OCI-LY1 (cell line): ENCODE measurements at regions not wholly inside any gene's neighbourhood (a gene's known extent, or its start where the extent isn't known, plus 50 kb on each side); places are given as distances from the start of the nearest gene placed in this dataset.

Experiments used
- H2AFZ ChIP-seq: fragments of 200-600 bp; sonication (generic), shearing (Covaris generic); 2 replicates; pipeline ENCODE4 v1.6.0; 2014; ENCODE audit warnings: antibody characterized with exemption, mild to moderate bottlenecking, low read length
- H3F3A ChIP-seq: fragments of 200-600 bp; sonication (generic), shearing (Covaris generic); 2 replicates; pipeline ENCODE4 v1.6.0; 2014; ENCODE audit warnings: mild to moderate bottlenecking, antibody characterized with exemption, low read length, moderate library complexity; ENCODE audit not compliant: insufficient read depth
- H3K27ac ChIP-seq: fragments of 200-600 bp; sonication (generic); 2 replicates; pipeline ENCODE4 v1.5.1; 2014; ENCODE audit warnings: low read length, mixed run types, mild to moderate bottlenecking, low read depth; ENCODE audit not compliant: poor library complexity, severe bottlenecking
- H3K27me3 ChIP-seq: fragments of 200-600 bp; sonication (generic); 2 replicates; pipeline ENCODE4 v1.6.0; 2014; ENCODE audit warnings: antibody characterized with exemption, mild to moderate bottlenecking, low read length, moderate library complexity; ENCODE audit not compliant: insufficient read depth
- H3K36me3 ChIP-seq: fragments of 200-600 bp; sonication (generic); 2 replicates; pipeline ENCODE4 v1.6.1; 2014; ENCODE audit warnings: mild to moderate bottlenecking, antibody characterized with exemption, low read length, moderate library complexity, mixed read lengths; ENCODE audit not compliant: insufficient read depth
- H3K4me1 ChIP-seq: fragments of 200-600 bp; sonication (generic); 2 replicates; pipeline ENCODE4 v1.5.1; 2014; ENCODE audit warnings: mild to moderate bottlenecking, low read length, moderate library complexity; ENCODE audit not compliant: insufficient read depth, severe bottlenecking
- H3K4me2 ChIP-seq: fragments of 200-600 bp; sonication (generic), shearing (Covaris generic); 2 replicates; pipeline ENCODE4 v1.6.1; 2014; ENCODE audit warnings: low read length
- H3K4me3 ChIP-seq: fragments of 200-600 bp; sonication (generic); 2 replicates; pipeline ENCODE4 v1.5.1; 2014; ENCODE audit warnings: low read length, low read depth, mild to moderate bottlenecking, mixed read lengths; ENCODE audit not compliant: poor library complexity, severe bottlenecking
- H3K79me2 ChIP-seq: fragments of 200-600 bp; shearing (Covaris generic); 2 replicates; pipeline ENCODE4 v1.6.1; 2016; ENCODE audit warnings: mixed run types, low read length, mixed read lengths; ENCODE audit not compliant: insufficient read depth
- H3K9ac ChIP-seq: fragments of 200-600 bp; sonication (generic), shearing (Covaris generic); 2 replicates; pipeline ENCODE4 v1.6.1; 2014; ENCODE audit warnings: mild to moderate bottlenecking, low read length, mixed read lengths
- H3K9me2 ChIP-seq: fragments of 200-600 bp; sonication (generic), shearing (Covaris generic); 2 replicates; pipeline ENCODE4 v1.6.1; 2014; ENCODE audit warnings: low read depth, mild to moderate bottlenecking, low read length, mixed read lengths
- H3K9me3 ChIP-seq: fragments of 200-600 bp; shearing (Covaris generic); 2 replicates; pipeline ENCODE4 v1.6.1; 2014; ENCODE audit warnings: low read length, mixed read lengths
- H4K20me1 ChIP-seq: fragments of 200-600 bp; sonication (generic), shearing (Covaris generic); 2 replicates; pipeline ENCODE4 v1.6.0; 2016; ENCODE audit warnings: mild to moderate bottlenecking, low read length; ENCODE audit not compliant: insufficient read depth
- EZH2 ChIP-seq: fragments of 200-600 bp; sonication (generic), shearing (Covaris generic); IDR thresholded peaks from 2 replicates; pipeline ENCODE4 v1.8.0; 2017; ENCODE audit warnings: borderline replicate concordance, mixed run types, mild to moderate bottlenecking, antibody characterized with exemption, low read length, moderate library complexity, mixed read lengths
- TF ChIP-seq, protein P1 (sequence below): fragments of 200-600 bp; sonication (generic), shearing (Covaris generic); IDR thresholded peaks from 2 replicates; pipeline ENCODE4 v1.5.1; 2017; ENCODE audit warnings: mild to moderate bottlenecking, antibody characterized with exemption, low read length, moderate library complexity, mixed read lengths

DNA sequence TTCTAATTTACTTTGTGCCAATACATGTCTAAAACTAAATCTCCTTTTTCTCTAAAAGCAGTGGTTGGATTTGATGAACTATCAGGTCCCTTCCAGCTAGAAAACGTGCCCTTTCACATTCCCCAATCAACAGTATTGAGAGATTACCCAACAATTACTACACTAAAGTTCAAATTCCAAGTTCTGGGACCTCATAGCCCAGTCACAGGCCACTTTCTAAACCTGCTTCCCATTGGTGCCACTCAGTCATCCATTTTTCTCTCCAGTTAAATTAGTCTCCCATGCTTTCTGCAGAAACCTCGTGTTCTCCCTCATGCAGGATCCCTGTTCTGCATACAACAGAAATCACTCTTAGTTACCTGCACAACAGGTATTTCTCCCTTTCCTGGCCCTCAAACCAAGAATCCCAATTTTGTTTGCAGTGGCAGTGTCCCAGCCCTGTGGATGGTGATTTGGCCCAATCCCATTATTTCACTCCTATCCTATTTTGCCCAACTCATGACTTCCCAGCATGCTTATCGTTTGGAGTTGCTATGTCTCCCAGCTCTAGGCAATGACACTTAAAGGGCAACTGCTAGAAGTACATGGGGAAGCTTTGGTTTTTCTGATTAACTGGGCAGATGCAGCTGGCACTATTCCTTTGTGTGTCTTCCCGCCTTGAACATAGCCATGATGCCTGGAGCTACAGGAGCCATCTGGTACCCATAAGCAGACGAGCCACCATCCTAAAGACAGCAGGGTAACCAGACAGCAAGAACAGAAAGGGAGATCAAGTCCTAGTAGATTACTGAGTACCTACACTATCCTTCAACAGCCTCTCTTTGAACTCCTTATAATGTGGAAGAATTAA lies 224.2 kb downstream of the MINAR1 start:
- no peaks in the 10 kb centered on the region for H3K9me3 ChIP-seq
- no peaks in the 10 kb centered on the region for H3K4me1 ChIP-seq
- no peaks in the 10 kb centered on the region for H3K36me3 ChIP-seq
- H4K20me1 ChIP-seq = no peaks in the 10 kb centered on the region
- no peaks in the 10 kb centered on the region for H3K9me2 ChIP-seq
- no peak overlapping the region for H3K27ac ChIP-seq
- H3K79me2 ChIP-seq = no peaks in the 10 kb centered on the region
- no peaks in the 10 kb centered on the region for H3F3A ChIP-seq
- no peak overlapping the region for H3K9ac ChIP-seq
- TF ChIP-seq, protein P1, sequence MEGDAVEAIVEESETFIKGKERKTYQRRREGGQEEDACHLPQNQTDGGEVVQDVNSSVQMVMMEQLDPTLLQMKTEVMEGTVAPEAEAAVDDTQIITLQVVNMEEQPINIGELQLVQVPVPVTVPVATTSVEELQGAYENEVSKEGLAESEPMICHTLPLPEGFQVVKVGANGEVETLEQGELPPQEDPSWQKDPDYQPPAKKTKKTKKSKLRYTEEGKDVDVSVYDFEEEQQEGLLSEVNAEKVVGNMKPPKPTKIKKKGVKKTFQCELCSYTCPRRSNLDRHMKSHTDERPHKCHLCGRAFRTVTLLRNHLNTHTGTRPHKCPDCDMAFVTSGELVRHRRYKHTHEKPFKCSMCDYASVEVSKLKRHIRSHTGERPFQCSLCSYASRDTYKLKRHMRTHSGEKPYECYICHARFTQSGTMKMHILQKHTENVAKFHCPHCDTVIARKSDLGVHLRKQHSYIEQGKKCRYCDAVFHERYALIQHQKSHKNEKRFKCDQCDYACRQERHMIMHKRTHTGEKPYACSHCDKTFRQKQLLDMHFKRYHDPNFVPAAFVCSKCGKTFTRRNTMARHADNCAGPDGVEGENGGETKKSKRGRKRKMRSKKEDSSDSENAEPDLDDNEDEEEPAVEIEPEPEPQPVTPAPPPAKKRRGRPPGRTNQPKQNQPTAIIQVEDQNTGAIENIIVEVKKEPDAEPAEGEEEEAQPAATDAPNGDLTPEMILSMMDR = no peak
- TF ChIP-seq EZH2 = no peak
- no peak overlapping the region for H3K4me3 ChIP-seq
- no peaks in the 10 kb centered on the region for H3K27me3 ChIP-seq
- no peak overlapping the region for H2AFZ ChIP-seq
- no peak overlapping the region for H3K4me2 ChIP-seq

DNA sequence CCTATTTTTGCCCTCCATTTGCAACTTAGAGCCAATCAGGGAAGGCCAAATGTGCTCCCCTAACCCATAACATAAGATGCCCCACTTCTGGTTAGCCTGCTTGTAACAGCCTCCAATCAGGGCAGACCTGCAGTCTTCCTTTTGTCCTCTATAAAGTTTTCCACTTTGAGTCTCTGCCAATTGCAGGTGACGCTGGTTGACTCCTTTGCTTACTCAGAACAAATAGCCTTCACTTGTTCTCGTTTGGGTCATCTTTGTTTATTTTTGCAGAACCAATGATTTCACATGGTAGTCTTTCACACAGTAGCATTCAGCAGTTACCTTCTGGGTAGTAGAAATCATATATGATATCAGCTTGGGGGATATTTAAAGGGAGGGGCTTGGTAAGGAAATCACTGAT lies 225.6 kb downstream of the MINAR1 start:
- Histone ChIP-seq H3K9me2 (no peaks in the 10 kb centered on the region), H2AFZ (no peak overlapping the region), H3K27me3 (no peaks in the 10 kb centered on the region), H3K36me3 (no peaks in the 10 kb centered on the region), H3K4me3 (no peak overlapping the region), H3K9ac (no peak overlapping the region), H3F3A (no peaks in the 10 kb centered on the region), H4K20me1 (no peaks in the 10 kb centered on the region), H3K79me2 (no peaks in the 10 kb centered on the region), H3K4me1 (no peaks in the 10 kb centered on the region), H3K4me2 (no peak overlapping the region), H3K27ac (no peak overlapping the region), H3K9me3 (no peaks in the 10 kb centered on the region)
- TF ChIP-seq, protein P1 = no peak
- TF ChIP-seq EZH2 = no peak

DNA sequence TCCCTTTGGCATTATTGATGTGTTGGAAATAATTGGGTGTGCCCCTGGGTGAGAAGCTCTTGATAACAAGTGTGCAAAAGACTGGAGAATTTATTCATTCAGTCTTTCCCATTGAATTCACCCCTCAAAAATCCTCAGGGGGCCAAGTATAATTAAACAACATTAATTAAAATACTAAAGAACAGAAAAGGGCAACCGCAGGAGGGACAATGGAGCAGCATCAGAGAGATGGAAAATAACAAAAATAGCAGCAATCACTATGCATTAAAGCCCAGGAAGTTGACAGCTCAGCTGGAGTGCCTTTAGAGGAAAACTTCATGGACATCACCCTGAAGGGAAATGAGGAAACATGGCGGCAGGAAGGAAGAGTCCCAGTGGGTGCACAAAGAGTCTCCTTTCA lies 227.6 kb downstream of the MINAR1 start:
- Histone ChIP-seq H3K79me2 (no peaks in the 10 kb centered on the region), H3K4me1 (no peaks in the 10 kb centered on the region), H3K4me3 (no peak overlapping the region), H3K27me3 (no peaks in the 10 kb centered on the region), H2AFZ (no peak overlapping the region), H3K27ac (no peak overlapping the region), H3F3A (no peaks in the 10 kb centered on the region), H3K9me2 (no peaks in the 10 kb centered on the region), H3K9me3 (no peaks in the 10 kb centered on the region), H4K20me1 (no peaks in the 10 kb centered on the region), H3K9ac (no peak overlapping the region), H3K36me3 (no peaks in the 10 kb centered on the region), H3K4me2 (no peak overlapping the region)
- no peak for TF ChIP-seq EZH2
- TF ChIP-seq, protein P1 = no peak
